HEK293 (cell line): ENCODE measurements at regions not wholly inside any gene's neighbourhood (a gene's known extent, or its start where the extent isn't known, plus 50 kb on each side); places are given as distances from the start of the nearest gene placed in this dataset.

Source experiments
- CTCF ChIA-PET: fragments of 350-600 bp; formaldehyde crosslinking; extraction: SDS; loops from one replicate; lab custom pipeline; 2021; ENCODE audit warnings: antibody characterized with exemption; lab: Yijun Ruan, JAX
- POLR2A ChIA-PET: fragments of 300-600 bp; formaldehyde crosslinking; extraction: SDS; loops from one replicate; lab custom pipeline; 2020; ENCODE audit warnings: antibody characterized with exemption, inconsistent platforms; lab: Yijun Ruan, JAX
- H3K27ac ChIP-seq: fragments of 200-500 bp; sonication (Bioruptor generic); 2 replicates; pipeline ENCODE4 v1.5.1; 2014; ENCODE audit warnings: low read depth, low read length, control low read depth, inconsistent platforms; ENCODE audit errors: extremely low read depth
- H3K36me3 ChIP-seq, 2 experiments: fragments of 200-500 bp in 1 of 2; sonication (Bioruptor generic) in 1 of 2; 1 replicate in 1 of 2; 2 replicates in 1 of 2; pipeline ENCODE4 v1.5.1; 2014 to 2017; ENCODE audit warnings: inconsistent platforms in 2 of 2, low read length in 2 of 2; ENCODE audit not compliant: control insufficient read depth in 2 of 2, insufficient read depth in 1 of 2
- H3K4me1 ChIP-seq: fragments of 200-500 bp; sonication (Bioruptor generic); 2 replicates; pipeline ENCODE4 v1.5.1; 2014; ENCODE audit warnings: mild to moderate bottlenecking, low read length, inconsistent platforms; ENCODE audit not compliant: control insufficient read depth, insufficient read depth
- H3K4me3 ChIP-seq: 2 replicates; pipeline ENCODE4 v1.5.1; 2011; ENCODE audit warnings: low read depth, mild to moderate bottlenecking, control low read depth, low read length, moderate library complexity
- H3K9me3 ChIP-seq: fragments of 200-500 bp; sonication (Bioruptor generic); 2 replicates; pipeline ENCODE4 v1.5.1; 2014; ENCODE audit warnings: low read depth, low read length, inconsistent platforms; ENCODE audit not compliant: control insufficient read depth, insufficient read depth
- CTCF ChIP-seq: fragments of 450-650 bp; formaldehyde crosslinking; IDR thresholded peaks from 2 replicates; pipeline ENCODE4 v1.5.1; 2016; ENCODE audit warnings: missing biosample characterization, missing genetic modification characterization
- FEZF1 ChIP-seq: fragments of 450-650 bp; formaldehyde crosslinking; IDR thresholded peaks from 2 replicates; pipeline ENCODE4 v1.5.1; 2016; ENCODE audit warnings: missing biosample characterization, missing genetic modification characterization
- IKZF3 ChIP-seq: fragments of 450-650 bp; IDR thresholded peaks from 2 replicates; pipeline ENCODE4 v1.5.0; 2018; ENCODE audit warnings: missing biosample characterization, mild to moderate bottlenecking, missing genetic modification characterization, moderate library complexity
- KLF17 ChIP-seq: fragments of 450-650 bp; formaldehyde crosslinking; IDR thresholded peaks from 2 replicates; pipeline ENCODE4 v1.5.1; 2016; ENCODE audit warnings: missing biosample characterization, missing genetic modification characterization
- OSR2 ChIP-seq: fragments of 450-650 bp; formaldehyde crosslinking; IDR thresholded peaks from 2 replicates; pipeline ENCODE4 v1.5.1; 2016; ENCODE audit warnings: missing biosample characterization, missing genetic modification characterization
- PRDM2 ChIP-seq: fragments of 450-650 bp; formaldehyde crosslinking; IDR thresholded peaks from 2 replicates; pipeline ENCODE4 v1.5.1; 2016; ENCODE audit warnings: missing biosample characterization, missing genetic modification characterization, borderline replicate concordance
- RBAK ChIP-seq: fragments of 450-650 bp; formaldehyde crosslinking; IDR thresholded peaks from 2 replicates; pipeline ENCODE4 v1.5.1; 2016; ENCODE audit warnings: missing biosample characterization, missing genetic modification characterization
- TCF7L2 ChIP-seq: IDR thresholded peaks from 2 replicates; pipeline ENCODE4 v1.6.1; 2011; ENCODE audit warnings: low read depth, mild to moderate bottlenecking, inconsistent platforms, low read length, moderate library complexity, borderline replicate concordance
- WT1 ChIP-seq: fragments of 450-650 bp; formaldehyde crosslinking; IDR thresholded peaks from 2 replicates; pipeline ENCODE4 v1.5.1; 2016; ENCODE audit warnings: missing biosample characterization, missing genetic modification characterization
- ZBTB26 ChIP-seq: fragments of 450-650 bp; formaldehyde crosslinking; optimal IDR thresholded peaks from 2 replicates; pipeline ENCODE3; 2016; ENCODE audit warnings: missing biosample characterization, mild to moderate bottlenecking, missing genetic modification characterization
- ZBTB48 ChIP-seq: fragments of 450-650 bp; formaldehyde crosslinking; IDR thresholded peaks from 2 replicates; pipeline ENCODE4 v1.5.1; 2016; ENCODE audit warnings: missing biosample characterization, missing genetic modification characterization
- ZEB2 ChIP-seq: fragments of 450-650 bp; formaldehyde crosslinking; IDR thresholded peaks from 2 replicates; pipeline ENCODE4 v1.5.1; 2016; ENCODE audit warnings: missing biosample characterization, missing genetic modification characterization
- ZNF274 ChIP-seq, 2 experiments: fragments of 200-500 bp in 1 of 2; fragments of 450-650 bp in 1 of 2; sonication (Bioruptor generic) in 1 of 2; formaldehyde crosslinking in 1 of 2; IDR thresholded peaks; 2 replicates each; pipeline versions ENCODE4 v1.5.1 to v1.6.1; 2014 to 2016; ENCODE audit warnings: borderline replicate concordance in 1 of 2, inconsistent platforms in 1 of 2, low read length in 1 of 2, missing biosample characterization in 1 of 2, missing genetic modification characterization in 1 of 2
- ZNF302 ChIP-seq: fragments of 450-650 bp; formaldehyde crosslinking; IDR thresholded peaks from 2 replicates; pipeline ENCODE4 v1.5.1; 2016; ENCODE audit warnings: missing biosample characterization, missing genetic modification characterization, low read depth
- ZNF311 ChIP-seq: fragments of 450-650 bp; formaldehyde crosslinking; IDR thresholded peaks from 2 replicates; pipeline ENCODE4 v1.5.1; 2017; ENCODE audit warnings: missing biosample characterization, missing genetic modification characterization, borderline replicate concordance
- ZNF335 ChIP-seq: fragments of 450-650 bp; formaldehyde crosslinking; conservative IDR thresholded peaks from 2 replicates; pipeline ENCODE4 v1.5.1; 2016; ENCODE audit warnings: missing biosample characterization, missing genetic modification characterization
- ZNF394 ChIP-seq: fragments of 450-650 bp; formaldehyde crosslinking; IDR thresholded peaks from 2 replicates; pipeline ENCODE4 v1.5.1; 2016; ENCODE audit warnings: missing biosample characterization, missing genetic modification characterization, mild to moderate bottlenecking, moderate library complexity, borderline replicate concordance
- ZNF544 ChIP-seq: fragments of 450-650 bp; formaldehyde crosslinking; IDR thresholded peaks from 2 replicates; pipeline ENCODE4 v1.5.0; 2017; ENCODE audit warnings: missing biosample characterization, missing genetic modification characterization
- ZNF571 ChIP-seq: fragments of 450-650 bp; formaldehyde crosslinking; IDR thresholded peaks from 2 replicates; pipeline ENCODE4 v1.5.0; 2017; ENCODE audit warnings: missing biosample characterization, missing genetic modification characterization
- TF ChIP-seq, protein P1 (sequence below): fragments of 450-650 bp; formaldehyde crosslinking; IDR thresholded peaks from 2 replicates; pipeline ENCODE4 v1.5.1; 2016; ENCODE audit warnings: missing biosample characterization, missing genetic modification characterization
- TF ChIP-seq, protein P2 (sequence below): fragments of 450-650 bp; formaldehyde crosslinking; IDR thresholded peaks from 2 replicates; pipeline ENCODE4 v1.5.1; 2017; ENCODE audit warnings: missing biosample characterization, missing genetic modification characterization

- POLR2A ChIA-PET: no interaction called here
- TF ChIP-seq ZNF544 (tag by site-specific recombination) (no peak), KLF17 (tag by site-specific recombination) (no peak), ZBTB48 (tag by site-specific recombination) (no peak), ZBTB26 (no peak), RBAK (tag by site-specific recombination) (no peak), ZNF335 (tag by site-specific recombination) (no peak), ZNF302 (no peak), ZNF274 (IDR thresholded peaks at IDR 0.05; ENCODE audit: low read length) (no peak), ZNF274 (tag by site-specific recombination; IDR thresholded peaks at IDR 0.05; ENCODE audit: borderline replicate concordance) (no peak), OSR2 (tag by site-specific recombination) (no peak), ZNF311 (tag by site-specific recombination) (no peak), TCF7L2 (no peak)
- Histone ChIP-seq H3K36me3 (no peaks in the 10 kb centered on the region), H3K9me3 (no peaks in the 10 kb centered on the region), H3K4me1 (peaks cover 9% of the 10 kb centered on the region), H3K4me3 (no peak overlapping the region), H3K27ac (no peak overlapping the region)
- CTCF ChIA-PET: no interaction called here
These were observed 190.3 kb downstream of the TMEM167A start for GRCh38 chr5:82886911-82887310.

DNA sequence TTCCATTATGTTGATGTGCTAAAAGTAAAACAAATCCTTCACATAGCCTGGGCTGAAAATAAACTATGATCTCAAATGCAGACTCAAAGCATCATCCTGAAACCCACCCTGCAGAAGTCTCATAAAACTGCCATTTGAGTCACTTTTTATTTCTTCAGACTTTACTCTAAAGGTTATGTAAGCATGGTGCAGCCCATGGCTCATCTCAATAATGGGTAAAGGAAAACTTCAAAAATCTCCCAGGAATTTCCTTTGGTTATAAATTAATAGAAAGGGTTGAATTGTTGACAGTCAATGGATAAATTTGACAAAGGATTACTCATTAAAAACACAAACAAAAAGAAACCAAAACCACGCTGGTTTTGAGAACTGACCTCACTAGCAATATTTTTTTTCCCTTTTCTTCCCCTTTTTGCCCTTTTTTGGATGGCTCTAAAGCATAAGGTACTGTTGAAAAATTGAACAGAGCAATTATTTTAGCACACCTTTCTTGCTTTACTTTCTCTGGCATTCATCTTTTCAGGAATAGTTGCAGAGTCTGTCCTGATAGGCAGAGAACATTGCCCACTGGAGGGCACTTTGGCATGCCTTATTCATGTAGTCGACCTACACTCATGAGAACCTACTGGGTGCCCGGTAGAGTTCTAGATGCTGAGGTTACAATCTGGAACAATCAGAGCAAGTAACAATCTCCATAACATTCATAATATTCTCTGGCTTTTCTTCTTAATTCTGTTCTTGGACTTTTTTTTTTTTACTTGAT, 191.4 kb downstream of the TMEM167A start:
- CTCF ChIA-PET: interaction anchor here (1.3 kb wide), 1 partner anchor 536 kb away, joined by 3 read pairs; no protein-coding TSS in a partner anchor
- Histone ChIP-seq H3K4me1 (peaks cover 9% of the 10 kb centered on the region), H3K9me3 (no peaks in the 10 kb centered on the region), H3K4me3 (no peak overlapping the region), H3K36me3 (no peaks in the 10 kb centered on the region), H3K27ac (no peak overlapping the region)
- POLR2A ChIA-PET: no interaction called here
- 0 out of 2 replicates have a peak, but pooled peaks have one; percentile 33 for TF ChIP-seq ZEB2
- TF ChIP-seq PRDM2 (tag by site-specific recombination): no peak
- no peak for TF ChIP-seq ZNF571 (tag by site-specific recombination)
- TF ChIP-seq IKZF3 (tag by site-specific recombination): no peak
- TF ChIP-seq, protein P1, sequence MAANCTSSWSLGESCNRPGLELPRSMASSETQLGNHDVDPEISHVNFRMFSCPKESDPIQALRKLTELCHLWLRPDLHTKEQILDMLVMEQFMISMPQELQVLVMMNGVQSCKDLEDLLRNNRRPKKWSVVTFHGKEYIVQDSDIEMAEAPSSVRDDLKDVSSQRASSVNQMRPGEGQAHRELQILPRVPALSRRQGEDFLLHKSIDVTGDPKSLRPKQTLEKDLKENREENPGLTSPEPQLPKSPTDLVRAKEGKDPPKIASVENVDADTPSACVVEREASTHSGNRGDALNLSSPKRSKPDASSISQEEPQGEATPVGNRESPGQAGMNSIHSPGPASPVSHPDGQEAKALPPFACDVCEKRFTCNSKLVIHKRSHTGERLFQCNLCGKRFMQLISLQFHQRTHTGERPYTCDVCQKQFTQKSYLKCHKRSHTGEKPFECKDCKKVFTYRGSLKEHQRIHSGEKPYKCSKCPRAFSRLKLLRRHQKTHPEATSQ (tag by site-specific recombination): no peak
- peak; percentile 52 for TF ChIP-seq CTCF (tag by site-specific recombination)
- peak; percentile 45 for TF ChIP-seq FEZF1
- TF ChIP-seq, protein P2, sequence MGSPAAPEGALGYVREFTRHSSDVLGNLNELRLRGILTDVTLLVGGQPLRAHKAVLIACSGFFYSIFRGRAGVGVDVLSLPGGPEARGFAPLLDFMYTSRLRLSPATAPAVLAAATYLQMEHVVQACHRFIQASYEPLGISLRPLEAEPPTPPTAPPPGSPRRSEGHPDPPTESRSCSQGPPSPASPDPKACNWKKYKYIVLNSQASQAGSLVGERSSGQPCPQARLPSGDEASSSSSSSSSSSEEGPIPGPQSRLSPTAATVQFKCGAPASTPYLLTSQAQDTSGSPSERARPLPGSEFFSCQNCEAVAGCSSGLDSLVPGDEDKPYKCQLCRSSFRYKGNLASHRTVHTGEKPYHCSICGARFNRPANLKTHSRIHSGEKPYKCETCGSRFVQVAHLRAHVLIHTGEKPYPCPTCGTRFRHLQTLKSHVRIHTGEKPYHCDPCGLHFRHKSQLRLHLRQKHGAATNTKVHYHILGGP: peak; percentile 71; the same call in 1 of the 2 replicates
- 0 out of 2 replicates have a peak, but pooled peaks have one; percentile 9 for TF ChIP-seq WT1
- no peak for TF ChIP-seq ZNF394 (tag by site-specific recombination)
